ENCODE measurements at regions not wholly inside any gene's neighbourhood (a gene's known extent, or its start where the extent isn't known, plus 50 kb on each side); places are given as distances from the start of the nearest gene placed in this dataset.
"Not testable (repeated sequence)": the region's sequence is repeated elsewhere in the genome, so short reads cannot be mapped to it uniquely, and the experiment has no call there.

GRCh38 chr7:25600262-25600920 lies 372.1 kb upstream of the NPVF start:
- Histone ChIP-seq H3K4me1 (no peaks in the 10 kb centered on the region), H3K4me2 (no peak overlapping the region), H3K4me3 (no peak overlapping the region), H3K27ac (no peak overlapping the region), H3K9me3 (no peaks in the 10 kb centered on the region)
- DNase-seq (ENCODE audit: low read depth in 1 of 2, low spot score in 1 of 2): no peak
- no peak for TF ChIP-seq ZNF302 (CRISPR knock-in tag; IDR thresholded peaks at IDR 0.05)
- no peak for TF ChIP-seq CHD4 (IDR thresholded peaks at IDR 0.05; ENCODE audit: borderline replicate concordance)
- no peak for TF ChIP-seq RFX5 (IDR thresholded peaks at IDR 0.05)
- no peak for TF ChIP-seq EHMT2 (IDR thresholded peaks at IDR 0.05; ENCODE audit: low read depth)
- no peak for TF ChIP-seq TP53 (CRISPR knock-in tag; IDR thresholded peaks at IDR 0.05)
- no peak for TF ChIP-seq MAX (IDR thresholded peaks at IDR 0.05)
- no peak for TF ChIP-seq EP300 (IDR thresholded peaks at IDR 0.05)
- TF ChIP-seq MAZ (IDR thresholded peaks at IDR 0.05; ENCODE audit: borderline replicate concordance, low read depth, low read length): no peak
- TF ChIP-seq HMGXB4 (CRISPR knock-in tag; IDR thresholded peaks at IDR 0.05; ENCODE audit: borderline replicate concordance): no peak
- no peak for TF ChIP-seq RCOR1 (IDR thresholded peaks at IDR 0.05; ENCODE audit: low read depth, low read length)
- TF ChIP-seq ATOH8 (CRISPR knock-in tag; IDR thresholded peaks at IDR 0.05; ENCODE audit: low read depth): no peak
- no peak for TF ChIP-seq CBX2 (IDR thresholded peaks at IDR 0.05; ENCODE audit: borderline replicate concordance, low read depth)
- TF ChIP-seq POLR2A (IDR thresholded peaks at IDR 0.05; ENCODE audit: low read length): no peak
- no peak for TF ChIP-seq RAD21 (conservative IDR thresholded peaks at IDR 0.05 in 1 of 2, IDR thresholded peaks at IDR 0.05 in 1 of 2)
- no peak for TF ChIP-seq ZFP36 (IDR thresholded peaks at IDR 0.05; ENCODE audit: borderline replicate concordance, partially characterized antibody)
- TF ChIP-seq CHD2 (IDR thresholded peaks at IDR 0.05; ENCODE audit: low read length, partially characterized antibody): no peak
- no peak for TF ChIP-seq HES2 (IDR thresholded peaks at IDR 0.05)
- no peak for TF ChIP-seq PHF8 (IDR thresholded peaks at IDR 0.05; ENCODE audit: borderline replicate concordance, low read depth)
- CTCF ChIA-PET: interaction anchor here (1.0 kb wide), 1 partner anchor 35 kb away, joined by 3 read pairs; no protein-coding TSS in a partner anchor
- POLR2A ChIA-PET: no interaction called here
- no peak for ATAC-seq
- 13% methylated on average over 3 of the region's 3 CpGs for WGBS (ENCODE audit: missing lambda C conversion rate)
- no peak for FAIRE-seq

- FAIRE-seq; CTCF ChIA-PET; DNase-seq (ENCODE audit: low read depth in 1 of 2, low spot score in 1 of 2); POLR2A ChIA-PET; ATAC-seq; H3K27ac ChIP-seq; H3K9me3 ChIP-seq; H3K4me1 ChIP-seq: not testable (repeated sequence)
- 15% methylated on average over 18 of the region's 30 CpGs for WGBS (ENCODE audit: missing lambda C conversion rate)
- H3K4me3 ChIP-seq: peak overlapping the region; percentile 26
- H3K4me2 ChIP-seq: peak overlapping the region; percentile 59
Observed at GRCh38 chr7:25602730-25603426, 374.6 kb upstream of the NPVF start.

- CTCF ChIA-PET; H3K9me3 ChIP-seq; FAIRE-seq; H3K4me1 ChIP-seq; ATAC-seq; H3K27ac ChIP-seq; POLR2A ChIA-PET; DNase-seq (ENCODE audit: low read depth in 1 of 2, low spot score in 1 of 2): not testable (repeated sequence)
- WGBS (ENCODE audit: missing lambda C conversion rate): no CpG with 5 or more reads among the region's 9 CpGs
- Histone ChIP-seq H3K4me3 (peak overlapping the region; percentile 26), H3K4me2 (peak overlapping the region; percentile 59; the same call in 2 of the 3 replicates)
Observed at GRCh38 chr7:25603427-25603740, 375.1 kb upstream of the NPVF start.

Measured in A549 (cell line).